ENCODE measurements at regions not wholly inside any gene's neighbourhood (a gene's known extent, or its start where the extent isn't known, plus 50 kb on each side); places are given as distances from the start of the nearest gene placed in this dataset.

- DNase-seq (ENCODE audit: low read depth) = no peak
Measured at GRCh38 chr20:24059174-24059573, 70.6 kb upstream of the GGTLC1 start.

GRCh38 chr20:24056491-24056890 lies 67.9 kb upstream of the GGTLC1 start:
- DNase-seq (ENCODE audit: low read depth) = no peak

- no peak for DNase-seq (ENCODE audit: low read depth)
Measured at GRCh38 chr20:24052599-24053275, 64.2 kb upstream of the GGTLC1 start.

GRCh38 chr20:24051160-24051559 lies 62.6 kb upstream of the GGTLC1 start:
- no peak for DNase-seq (ENCODE audit: low read depth)

GRCh38 chr20:24050119-24050518 lies 61.5 kb upstream of the GGTLC1 start:
- no peak for DNase-seq (ENCODE audit: low read depth)

- no peak for DNase-seq (ENCODE audit: low read depth)
Measured at GRCh38 chr20:24049081-24049480, 60.5 kb upstream of the GGTLC1 start.

- no peak for DNase-seq (ENCODE audit: low read depth)
Measured at GRCh38 chr20:24048024-24048611, 59.5 kb upstream of the GGTLC1 start.

- no peak for DNase-seq (ENCODE audit: low read depth)
Measured at GRCh38 chr20:24046888-24047287, 58.3 kb upstream of the GGTLC1 start.

GRCh38 chr20:24045621-24046318 lies 57.2 kb upstream of the GGTLC1 start:
- DNase-seq (ENCODE audit: low read depth) = no peak

GRCh38 chr20:24043294-24043693 lies 54.7 kb upstream of the GGTLC1 start:
- no peak for DNase-seq (ENCODE audit: low read depth)

GRCh38 chr20:24042646-24043045 lies 54.1 kb upstream of the GGTLC1 start:
- DNase-seq (ENCODE audit: low read depth) = no peak

- no peak for DNase-seq (ENCODE audit: low read depth)
Measured at GRCh38 chr20:24040896-24041459, 52.4 kb upstream of the GGTLC1 start.

- no peak for DNase-seq (ENCODE audit: low read depth)
Measured at GRCh38 chr20:24039196-24039595, 50.6 kb upstream of the GGTLC1 start.

Measured in GM04504 (cell line).